ENCODE measurements at regions not wholly inside any gene's neighbourhood (a gene's known extent, or its start where the extent isn't known, plus 50 kb on each side); places are given as distances from the start of the nearest gene placed in this dataset.

GRCh38 chr4:103292373-103292772 lies 94.2 kb upstream of the CENPE start:
- ATAC-seq, result no peak
- TF ChIP-seq SPI1 (IDR thresholded peaks at IDR 0.05; ENCODE audit: borderline replicate concordance, insufficient read depth, low read depth, low read length), result no peak
- TF ChIP-seq, protein P1, sequence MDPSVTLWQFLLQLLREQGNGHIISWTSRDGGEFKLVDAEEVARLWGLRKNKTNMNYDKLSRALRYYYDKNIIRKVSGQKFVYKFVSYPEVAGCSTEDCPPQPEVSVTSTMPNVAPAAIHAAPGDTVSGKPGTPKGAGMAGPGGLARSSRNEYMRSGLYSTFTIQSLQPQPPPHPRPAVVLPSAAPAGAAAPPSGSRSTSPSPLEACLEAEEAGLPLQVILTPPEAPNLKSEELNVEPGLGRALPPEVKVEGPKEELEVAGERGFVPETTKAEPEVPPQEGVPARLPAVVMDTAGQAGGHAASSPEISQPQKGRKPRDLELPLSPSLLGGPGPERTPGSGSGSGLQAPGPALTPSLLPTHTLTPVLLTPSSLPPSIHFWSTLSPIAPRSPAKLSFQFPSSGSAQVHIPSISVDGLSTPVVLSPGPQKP (IDR thresholded peaks at IDR 0.05; ENCODE audit: low read depth, low read length), result no peak
- TF ChIP-seq, protein P2, sequence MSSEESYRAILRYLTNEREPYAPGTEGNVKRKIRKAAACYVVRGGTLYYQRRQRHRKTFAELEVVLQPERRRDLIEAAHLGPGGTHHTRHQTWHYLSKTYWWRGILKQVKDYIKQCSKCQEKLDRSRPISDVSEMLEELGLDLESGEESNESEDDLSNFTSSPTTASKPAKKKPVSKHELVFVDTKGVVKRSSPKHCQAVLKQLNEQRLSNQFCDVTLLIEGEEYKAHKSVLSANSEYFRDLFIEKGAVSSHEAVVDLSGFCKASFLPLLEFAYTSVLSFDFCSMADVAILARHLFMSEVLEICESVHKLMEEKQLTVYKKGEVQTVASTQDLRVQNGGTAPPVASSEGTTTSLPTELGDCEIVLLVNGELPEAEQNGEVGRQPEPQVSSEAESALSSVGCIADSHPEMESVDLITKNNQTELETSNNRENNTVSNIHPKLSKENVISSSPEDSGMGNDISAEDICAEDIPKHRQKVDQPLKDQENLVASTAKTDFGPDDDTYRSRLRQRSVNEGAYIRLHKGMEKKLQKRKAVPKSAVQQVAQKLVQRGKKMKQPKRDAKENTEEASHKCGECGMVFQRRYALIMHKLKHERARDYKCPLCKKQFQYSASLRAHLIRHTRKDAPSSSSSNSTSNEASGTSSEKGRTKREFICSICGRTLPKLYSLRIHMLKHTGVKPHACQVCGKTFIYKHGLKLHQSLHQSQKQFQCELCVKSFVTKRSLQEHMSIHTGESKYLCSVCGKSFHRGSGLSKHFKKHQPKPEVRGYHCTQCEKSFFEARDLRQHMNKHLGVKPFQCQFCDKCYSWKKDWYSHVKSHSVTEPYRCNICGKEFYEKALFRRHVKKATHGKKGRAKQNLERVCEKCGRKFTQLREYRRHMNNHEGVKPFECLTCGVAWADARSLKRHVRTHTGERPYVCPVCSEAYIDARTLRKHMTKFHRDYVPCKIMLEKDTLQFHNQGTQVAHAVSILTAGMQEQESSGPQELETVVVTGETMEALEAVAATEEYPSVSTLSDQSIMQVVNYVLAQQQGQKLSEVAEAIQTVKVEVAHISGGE (CRISPR knock-in tag; IDR thresholded peaks at IDR 0.05), result no peak
- no peak for TF ChIP-seq MYB (IDR thresholded peaks at IDR 0.05; ENCODE audit: borderline replicate concordance, low read depth, low read length)
- TF ChIP-seq SUPT20H (IDR thresholded peaks at IDR 0.05; ENCODE audit: borderline replicate concordance, control insufficient read depth, low read depth, low read length), result no peak
- no peak for TF ChIP-seq NRF1 (conservative IDR thresholded peaks at IDR 0.05; ENCODE audit: low read depth, low read length)
- TF ChIP-seq, protein P3, sequence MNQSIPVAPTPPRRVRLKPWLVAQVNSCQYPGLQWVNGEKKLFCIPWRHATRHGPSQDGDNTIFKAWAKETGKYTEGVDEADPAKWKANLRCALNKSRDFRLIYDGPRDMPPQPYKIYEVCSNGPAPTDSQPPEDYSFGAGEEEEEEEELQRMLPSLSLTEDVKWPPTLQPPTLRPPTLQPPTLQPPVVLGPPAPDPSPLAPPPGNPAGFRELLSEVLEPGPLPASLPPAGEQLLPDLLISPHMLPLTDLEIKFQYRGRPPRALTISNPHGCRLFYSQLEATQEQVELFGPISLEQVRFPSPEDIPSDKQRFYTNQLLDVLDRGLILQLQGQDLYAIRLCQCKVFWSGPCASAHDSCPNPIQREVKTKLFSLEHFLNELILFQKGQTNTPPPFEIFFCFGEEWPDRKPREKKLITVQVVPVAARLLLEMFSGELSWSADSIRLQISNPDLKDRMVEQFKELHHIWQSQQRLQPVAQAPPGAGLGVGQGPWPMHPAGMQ (IDR thresholded peaks at IDR 0.05; ENCODE audit: borderline replicate concordance), result no peak
- no peak for TF ChIP-seq ZBTB33 (IDR thresholded peaks at IDR 0.05)
- BruUV-seq (replicated peaks), result no TSS peak

More at GRCh38 chr4:103292373-103292772, 94.2 kb upstream of the CENPE start:
- ChIA-PET SMC1A (ENCODE audit: uncharacterized antibody, unreplicated experiment) (no interaction called here), CTCF (no interaction called here), POLR2A (no interaction called here), RAD21 (ENCODE audit: unreplicated experiment) (no interaction called here)
- H3K36me3 ChIP-seq (ENCODE audit: control insufficient read depth in 2 of 2, insufficient read depth in 2 of 2, low read length in 1 of 2), result no peaks in the 10 kb centered on the region
- H2AFZ ChIP-seq (ENCODE audit: control insufficient read depth, low read depth, low read length), result no peak overlapping the region
- H3K4me1 ChIP-seq (ENCODE audit: control insufficient read depth, insufficient read depth, low read length), result no peaks in the 10 kb centered on the region
- no peak overlapping the region for H3K4me2 ChIP-seq (ENCODE audit: control insufficient read depth, insufficient read depth)
- intact Hi-C loops (cut with micrococcal nuclease; ENCODE audit: unreplicated experiment), result no loop called here
- DNase-seq (ENCODE audit: low read depth, low spot score) (no peak), FAIRE-seq (no peak)
- no peak overlapping the region for H3K4me3 ChIP-seq
- no peaks in the 10 kb centered on the region for H3K27me3 ChIP-seq (replicated peaks in 1 of 2; ENCODE audit: control insufficient read depth in 2 of 2, insufficient read depth in 2 of 2, low read length in 1 of 2)
- no peak overlapping the region for H3K9ac ChIP-seq (ENCODE audit: control insufficient read depth, insufficient read depth, low read length)
- no peak overlapping the region for H3K27ac ChIP-seq (ENCODE audit: control insufficient read depth, insufficient read depth)
- no peaks in the 10 kb centered on the region for H3K79me2 ChIP-seq (ENCODE audit: control insufficient read depth, insufficient read depth, low read length)
- H3K9me3 ChIP-seq (replicated peaks; ENCODE audit: control insufficient read depth, insufficient read depth, low read length), result no peaks in the 10 kb centered on the region
- WGBS (ENCODE audit: insufficient coverage, insufficient replicate concordance, low lambda C conversion rate, missing lambda C conversion rate), result 70% methylated on average over 4 of the region's 4 CpGs
- in situ Hi-C loops (cut with MboI), result no loop called here
- H4K20me1 ChIP-seq (ENCODE audit: control insufficient read depth, insufficient read depth), result no peaks in the 10 kb centered on the region

Data from GM12878 (cell line).